Astrocyte (in vitro differentiated cells and primary cell): ENCODE measurements at regions not wholly inside any gene's neighbourhood (a gene's known extent, or its start where the extent isn't known, plus 50 kb on each side); places are given as distances from the start of the nearest gene placed in this dataset.
"Not testable (repeated sequence)": the region's sequence is repeated elsewhere in the genome, so short reads cannot be mapped to it uniquely, and the experiment has no call there.

Experiments used
- DNase-seq: peaks from one replicate; pipeline ENCODE4 v3.0.0-alpha.2; 2010; ENCODE audit warnings: low read depth
- FAIRE-seq: peaks from 2 replicates; lab custom pipeline; 2011; peaks lifted over from hg19 to GRCh38; lab: Jason Lieb, UNC
- H2AFZ ChIP-seq: 2 replicates; pipeline ENCODE4 v1.6.0; 2012; ENCODE audit warnings: low read depth, low read length, inconsistent platforms
- H3K27ac ChIP-seq: 2 replicates; pipeline ENCODE4 v1.5.1; 2011; ENCODE audit warnings: low read depth, low read length, inconsistent platforms
- H3K27me3 ChIP-seq: 2 replicates; pipeline ENCODE4 v1.6.0; 2011; ENCODE audit warnings: low read length, inconsistent platforms; ENCODE audit not compliant: insufficient read depth
- H3K36me3 ChIP-seq: 2 replicates; pipeline ENCODE4 v1.5.1; 2011; ENCODE audit warnings: low read length, inconsistent platforms; ENCODE audit not compliant: insufficient read depth
- H3K4me1 ChIP-seq: 2 replicates; pipeline ENCODE4 v1.5.1; 2011; ENCODE audit warnings: low read length, inconsistent platforms; ENCODE audit not compliant: insufficient read depth
- H3K4me2 ChIP-seq: 2 replicates; pipeline ENCODE4 v1.6.0; 2012; ENCODE audit warnings: low read length, inconsistent platforms
- H3K4me3 ChIP-seq: 2 replicates; pipeline ENCODE4 v1.5.1; 2011; ENCODE audit warnings: low read depth, mild to moderate bottlenecking, low read length, inconsistent platforms; ENCODE audit not compliant: insufficient read depth
- H3K79me2 ChIP-seq: 2 replicates; pipeline ENCODE4 v1.6.0; 2012; ENCODE audit warnings: mild to moderate bottlenecking, low read length, inconsistent platforms; ENCODE audit not compliant: insufficient read depth
- H3K9ac ChIP-seq: 2 replicates; pipeline ENCODE4 v1.6.0; 2012; ENCODE audit warnings: mild to moderate bottlenecking, low read length, inconsistent platforms
- H3K9me3 ChIP-seq: 2 replicates; pipeline ENCODE4 v1.5.1; 2012; ENCODE audit warnings: low read depth, mild to moderate bottlenecking, low read length, inconsistent platforms; ENCODE audit not compliant: insufficient read depth
- H4K20me1 ChIP-seq: 2 replicates; pipeline ENCODE4 v1.6.0; 2012; ENCODE audit warnings: low read length, inconsistent platforms; ENCODE audit not compliant: insufficient read depth
- H3K27ac Mint-ChIP-seq: one replicate; pipeline ENCODE4 v1.8.0; 2021; ENCODE audit warnings: mild to moderate bottlenecking, mixed read lengths; ENCODE audit not compliant: unreplicated experiment
- H3K27me3 Mint-ChIP-seq: one replicate; pipeline ENCODE4 v1.8.0; 2021; ENCODE audit warnings: low read depth, mixed read lengths; ENCODE audit not compliant: unreplicated experiment
- H3K36me3 Mint-ChIP-seq: one replicate; pipeline ENCODE4 v1.8.0; 2021; ENCODE audit warnings: low read depth, mixed read lengths; ENCODE audit not compliant: unreplicated experiment
- H3K4me1 Mint-ChIP-seq: one replicate; pipeline ENCODE4 v1.8.0; 2021; ENCODE audit warnings: low read depth, mixed read lengths; ENCODE audit not compliant: unreplicated experiment
- H3K4me3 Mint-ChIP-seq: one replicate; pipeline ENCODE4 v1.8.0; 2021; ENCODE audit warnings: mild to moderate bottlenecking, moderate library complexity, mixed read lengths; ENCODE audit not compliant: unreplicated experiment
- H3K9me3 Mint-ChIP-seq: one replicate; pipeline ENCODE4 v1.8.0; 2021; ENCODE audit warnings: mild to moderate bottlenecking, mixed read lengths; ENCODE audit not compliant: unreplicated experiment

DNA sequence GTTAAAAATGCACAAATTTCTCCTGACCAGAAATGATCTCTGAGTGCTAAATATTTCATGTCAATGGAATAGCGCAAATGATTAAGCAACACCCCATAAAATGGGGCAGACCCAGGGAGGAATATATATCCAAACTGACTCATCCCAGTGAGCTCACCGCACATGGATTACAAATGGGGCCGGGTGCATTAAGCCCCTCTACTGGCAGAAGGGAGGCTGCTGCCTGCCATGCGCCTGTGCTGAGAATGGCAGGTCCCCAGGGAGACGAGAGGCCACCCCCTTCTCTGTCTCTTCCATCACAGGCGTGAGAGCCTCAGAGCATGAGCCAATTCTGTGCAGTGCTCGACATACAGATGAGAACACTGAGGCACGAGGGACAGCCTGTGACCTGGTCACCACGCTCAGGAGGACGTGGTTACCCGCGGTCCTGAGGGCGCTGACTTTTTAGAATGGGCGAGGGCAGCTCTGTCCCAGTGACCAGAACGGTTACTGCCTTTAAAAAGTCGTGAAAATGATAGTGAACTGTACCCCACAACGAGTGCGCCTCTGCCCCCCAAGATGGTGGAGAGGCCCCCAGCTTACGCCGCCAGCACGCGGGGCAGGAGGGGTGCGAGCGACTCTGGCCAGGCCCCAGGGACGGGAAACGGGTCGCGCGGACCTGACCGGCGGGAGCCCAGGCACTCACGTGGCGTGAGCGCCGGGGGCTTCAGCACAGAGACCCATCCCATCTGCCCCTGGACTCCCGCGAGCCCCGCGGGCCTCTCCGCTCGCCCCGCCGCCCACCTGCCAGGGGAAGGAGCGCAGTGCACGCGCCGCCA is 130.2 kb upstream of the ALDH3B2 start:
- not testable (repeated sequence) for H3K36me3 ChIP-seq, H3K36me3 Mint-ChIP-seq, H3K27me3 Mint-ChIP-seq, FAIRE-seq, H3K4me1 Mint-ChIP-seq, H4K20me1 ChIP-seq, H3K27me3 ChIP-seq, H3K9me3 Mint-ChIP-seq, H3K4me1 ChIP-seq, H3K9me3 ChIP-seq, H3K79me2 ChIP-seq
- H3K4me3 ChIP-seq: peak overlapping the region; percentile 66
- H3K9ac ChIP-seq: peak overlapping the region; percentile 87
- H3K27ac ChIP-seq: peak overlapping the region; percentile 77
- peak overlapping the region; percentile 89 for H3K4me2 ChIP-seq
- peak overlapping the region; percentile 92 for H2AFZ ChIP-seq
- H3K4me3 Mint-ChIP-seq: peak overlapping the region; percentile 91
- peak; percentile 27 for DNase-seq
- peak overlapping the region; percentile 69 for H3K27ac Mint-ChIP-seq

DNA sequence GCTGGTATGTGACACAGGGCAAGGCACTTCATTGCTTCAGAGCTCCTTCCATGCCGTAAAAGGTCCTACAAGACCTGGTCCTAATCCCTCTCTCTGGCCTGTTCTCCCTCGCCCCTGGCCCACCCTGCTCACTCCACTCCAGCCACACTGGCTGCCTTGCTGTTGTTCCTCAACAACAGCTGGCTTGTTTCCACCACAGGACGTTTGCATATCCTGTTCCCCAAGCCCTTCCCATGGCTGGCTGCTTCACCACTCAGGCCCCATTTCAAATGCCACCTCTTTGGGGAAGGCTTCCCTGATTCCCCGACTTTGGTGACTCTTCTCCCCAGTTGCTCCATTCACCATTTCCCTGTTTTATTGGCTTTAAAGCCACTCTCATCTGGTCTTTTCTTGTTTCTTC is 129.1 kb upstream of the ALDH3B2 start:
- not testable (repeated sequence) for H3K9ac ChIP-seq, H3K9me3 Mint-ChIP-seq

GRCh38 chr11:67803055-67803454 is 128.6 kb upstream of the ALDH3B2 start:
- H3K36me3 Mint-ChIP-seq, H3K9ac ChIP-seq, H3K27ac ChIP-seq, H3K9me3 Mint-ChIP-seq, H3K27me3 ChIP-seq, H3K9me3 ChIP-seq, H3K36me3 ChIP-seq, H3K4me1 Mint-ChIP-seq, FAIRE-seq, H3K4me3 Mint-ChIP-seq, H2AFZ ChIP-seq, H3K27me3 Mint-ChIP-seq, H3K4me3 ChIP-seq, H3K79me2 ChIP-seq, H4K20me1 ChIP-seq, H3K4me1 ChIP-seq, H3K4me2 ChIP-seq, DNase-seq, H3K27ac Mint-ChIP-seq: not testable (repeated sequence)

More for the DNA sequence above, 129.1 kb upstream of the ALDH3B2 start:
- H3K4me1 ChIP-seq, H2AFZ ChIP-seq, H3K4me1 Mint-ChIP-seq, H3K9me3 ChIP-seq, H3K36me3 Mint-ChIP-seq, H3K27me3 ChIP-seq, H3K27ac ChIP-seq, H3K4me3 ChIP-seq, H3K79me2 ChIP-seq, FAIRE-seq, H3K27ac Mint-ChIP-seq, H3K36me3 ChIP-seq, H3K27me3 Mint-ChIP-seq, H3K4me2 ChIP-seq, DNase-seq, H4K20me1 ChIP-seq: not testable (repeated sequence)
- H3K4me3 Mint-ChIP-seq: peak overlapping the region; percentile 9

DNA sequence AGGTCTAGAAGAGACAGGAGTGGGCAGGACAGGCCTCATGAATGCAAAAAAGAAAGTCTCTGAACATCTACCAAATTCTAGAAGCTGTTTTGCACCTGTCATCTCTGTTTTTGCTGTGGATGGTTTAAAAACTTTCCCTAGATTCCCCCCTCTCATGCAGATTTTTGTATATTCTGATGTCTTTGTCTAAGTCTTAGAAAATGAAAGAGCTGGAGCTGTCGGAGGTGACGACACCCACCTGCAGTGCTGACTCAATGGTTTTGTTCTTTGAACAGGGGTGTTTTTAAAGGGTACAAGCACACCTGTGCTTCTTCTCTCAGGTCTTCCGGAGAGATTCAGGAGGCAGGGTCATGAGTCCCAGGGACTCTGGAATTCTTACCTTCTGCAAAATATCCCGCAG is 128.2 kb upstream of the ALDH3B2 start:
- H3K9me3 Mint-ChIP-seq, H3K27ac ChIP-seq, H3K4me1 Mint-ChIP-seq, H4K20me1 ChIP-seq, H3K4me3 Mint-ChIP-seq, H3K27me3 Mint-ChIP-seq, DNase-seq, H3K4me3 ChIP-seq, H3K9me3 ChIP-seq, H3K27ac Mint-ChIP-seq, H3K9ac ChIP-seq, FAIRE-seq, H3K4me1 ChIP-seq, H3K36me3 ChIP-seq, H3K27me3 ChIP-seq, H3K36me3 Mint-ChIP-seq, H3K4me2 ChIP-seq, H3K79me2 ChIP-seq, H2AFZ ChIP-seq: not testable (repeated sequence)

DNA sequence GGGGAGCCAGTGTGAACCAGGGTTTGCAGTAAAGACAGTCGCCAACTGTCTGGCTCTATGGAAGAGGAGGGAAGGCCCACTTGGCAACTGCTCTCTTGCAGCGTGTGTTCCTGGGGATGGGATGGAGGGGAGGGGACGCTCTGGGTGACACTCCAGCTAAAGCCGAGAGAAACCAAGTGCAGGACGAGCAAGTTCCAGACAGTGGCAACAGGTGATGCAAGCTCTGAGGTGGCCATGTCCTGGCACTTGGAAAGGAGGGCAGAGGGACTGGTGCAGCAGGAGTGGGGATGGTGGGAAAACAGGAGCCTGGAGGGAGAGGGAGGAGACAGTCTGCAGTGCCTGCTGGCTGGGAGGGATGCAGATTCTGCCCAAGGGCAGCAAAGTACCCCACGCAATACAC is 127.0 kb upstream of the ALDH3B2 start:
- H3K27me3 ChIP-seq, H3K4me1 Mint-ChIP-seq, H3K4me3 ChIP-seq, H3K27ac Mint-ChIP-seq, H3K9me3 Mint-ChIP-seq, H3K79me2 ChIP-seq, H3K9ac ChIP-seq, FAIRE-seq, H3K27ac ChIP-seq, H4K20me1 ChIP-seq, H3K4me3 Mint-ChIP-seq, H3K36me3 ChIP-seq, H3K9me3 ChIP-seq, H3K4me2 ChIP-seq, H2AFZ ChIP-seq, H3K36me3 Mint-ChIP-seq, H3K27me3 Mint-ChIP-seq, H3K4me1 ChIP-seq, DNase-seq: not testable (repeated sequence)

DNA sequence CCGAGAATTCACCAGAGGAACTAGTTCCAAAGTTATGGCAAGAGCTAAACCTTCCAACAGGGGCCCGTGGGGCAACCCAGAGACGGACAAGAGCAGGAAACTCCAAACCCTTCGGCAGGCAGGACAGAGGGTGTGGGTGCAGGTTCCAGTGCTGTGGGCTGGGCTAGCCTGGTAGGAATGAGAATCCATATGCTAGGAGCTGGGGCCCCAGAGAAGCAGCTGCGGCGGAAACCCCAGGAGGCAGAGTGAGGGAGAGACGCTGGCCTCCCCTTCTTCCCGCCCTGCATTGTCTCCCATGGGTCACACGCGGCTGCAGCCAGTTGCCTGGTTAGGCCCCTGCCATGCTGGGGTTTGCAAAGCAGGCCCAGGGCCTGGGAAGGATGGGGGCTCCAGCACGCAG is 126.2 kb upstream of the ALDH3B2 start:
- H2AFZ ChIP-seq, H3K79me2 ChIP-seq, FAIRE-seq, H3K27ac Mint-ChIP-seq, H3K27ac ChIP-seq, H3K36me3 ChIP-seq, H3K27me3 ChIP-seq, H3K27me3 Mint-ChIP-seq, DNase-seq, H3K4me2 ChIP-seq, H3K4me3 Mint-ChIP-seq, H3K4me3 ChIP-seq, H3K36me3 Mint-ChIP-seq, H3K4me1 ChIP-seq, H3K9me3 Mint-ChIP-seq, H4K20me1 ChIP-seq, H3K9ac ChIP-seq, H3K4me1 Mint-ChIP-seq, H3K9me3 ChIP-seq: not testable (repeated sequence)
